Daoy (cell line): ENCODE measurements at regions not wholly inside any gene's neighbourhood (a gene's known extent, or its start where the extent isn't known, plus 50 kb on each side); places are given as distances from the start of the nearest gene placed in this dataset.
A peak's percentile ranks its signal among the peaks of the same experiment; 100 is the strongest.
"Not testable (repeated sequence)": the region's sequence is repeated elsewhere in the genome, so short reads cannot be mapped to it uniquely, and the experiment has no call there.

Experiments
- DNase-seq: peaks from one replicate; pipeline ENCODE4 v3.0.0-alpha.2; 2015; ENCODE audit warnings: low read depth

- DNase-seq, result peak; percentile 32
These were observed 325.3 kb downstream of the TLE1 start for GRCh38 chr9:81363916-81364480.

- no peak for DNase-seq
These were observed 328.1 kb downstream of the TLE1 start for GRCh38 chr9:81361296-81361695.

- no peak for DNase-seq
These were observed 338.2 kb downstream of the TLE1 start for GRCh38 chr9:81351166-81351565.

- DNase-seq, result no peak
These were observed 345.0 kb downstream of the TLE1 start for GRCh38 chr9:81344366-81344765.

- DNase-seq, result no peak
These were observed 353.4 kb downstream of the TLE1 start for GRCh38 chr9:81335879-81336421.

GRCh38 chr9:81321551-81321950, 367.8 kb downstream of the TLE1 start:
- no peak for DNase-seq

GRCh38 chr9:81320909-81321482, 368.4 kb downstream of the TLE1 start:
- no peak for DNase-seq

- peak; percentile 72 for DNase-seq
These were observed 370.8 kb downstream of the TLE1 start for GRCh38 chr9:81318571-81318970.

GRCh38 chr9:81317939-81318338, 371.4 kb downstream of the TLE1 start:
- peak; percentile 78 for DNase-seq

GRCh38 chr9:81317223-81317622, 372.1 kb downstream of the TLE1 start:
- DNase-seq, result no peak

GRCh38 chr9:81314490-81314889, 374.9 kb downstream of the TLE1 start:
- DNase-seq, result no peak

GRCh38 chr9:81313877-81314276, 375.5 kb downstream of the TLE1 start:
- DNase-seq, result no peak

GRCh38 chr9:81312346-81312745, 377.0 kb downstream of the TLE1 start:
- DNase-seq, result no peak

GRCh38 chr9:81308404-81308803, 380.9 kb downstream of the TLE1 start:
- no peak for DNase-seq

- not testable (repeated sequence) for DNase-seq
These were observed 381.6 kb downstream of the TLE1 start for GRCh38 chr9:81307791-81308190.

- DNase-seq, result no peak
These were observed 383.7 kb downstream of the TLE1 start for GRCh38 chr9:81305561-81306182.

- DNase-seq, result no peak
These were observed 385.7 kb downstream of the TLE1 start for GRCh38 chr9:81303658-81304057.

- DNase-seq, result no peak
These were observed 395.7 kb downstream of the TLE1 start for GRCh38 chr9:81293651-81294050.

- DNase-seq, result peak; percentile 7
These were observed 397.1 kb downstream of the TLE1 start for GRCh38 chr9:81292056-81292805.

- no peak for DNase-seq
These were observed 399.7 kb downstream of the TLE1 start for GRCh38 chr9:81289622-81290021.

GRCh38 chr9:81268048-81268447, 421.3 kb downstream of the TLE1 start:
- peak; percentile 6 for DNase-seq

GRCh38 chr9:81266674-81267073, 422.7 kb downstream of the TLE1 start:
- DNase-seq, result peak; percentile 7

GRCh38 chr9:81266086-81266485, 423.3 kb downstream of the TLE1 start:
- DNase-seq, result no peak
